Stimulated activated CD4-positive, alpha-beta T cell treated with anti-CD3 and anti-CD28 coated beads, Interleukin-4, amount 100 ng/mL, for 48 hours (primary cell): ENCODE measurements at regions not wholly inside any gene's neighbourhood (a gene's known extent, or its start where the extent isn't known, plus 50 kb on each side); places are given as distances from the start of the nearest gene placed in this dataset.

Source experiments
- DNase-seq, 2 donors: peaks; one replicate each; pipeline ENCODE4 v3.0.0-alpha.2; 2020; ENCODE audit warnings: low read depth in 2 of 2

GRCh38 chr13:108156749-108157148 lies 58.6 kb downstream of the LIG4 start:
- no peak for DNase-seq

GRCh38 chr13:108155185-108156106 lies 59.9 kb downstream of the LIG4 start:
- DNase-seq, result peak; percentile 33 to 50

DNA sequence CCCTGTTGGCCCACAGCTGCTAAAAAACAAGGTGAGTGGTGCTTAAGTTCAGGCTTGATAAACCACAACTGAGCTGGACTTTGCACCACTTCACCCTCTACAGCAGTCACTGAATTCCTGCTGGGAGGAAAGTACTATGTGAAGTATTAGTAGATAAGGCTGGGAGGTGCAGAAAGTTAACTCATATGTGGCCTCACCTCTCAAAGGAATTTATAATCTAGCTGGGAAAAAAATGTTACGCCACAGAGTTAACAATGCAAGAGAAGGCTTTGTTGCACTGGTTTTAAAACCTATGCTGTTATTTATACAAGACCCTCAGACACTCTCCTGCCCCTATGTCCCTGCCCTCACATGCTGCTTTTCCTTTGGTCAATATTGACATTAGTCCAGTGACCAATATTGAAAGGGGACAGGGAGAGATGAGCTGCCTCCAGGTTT lies 60.9 kb downstream of the LIG4 start:
- DNase-seq, result no peak

DNA sequence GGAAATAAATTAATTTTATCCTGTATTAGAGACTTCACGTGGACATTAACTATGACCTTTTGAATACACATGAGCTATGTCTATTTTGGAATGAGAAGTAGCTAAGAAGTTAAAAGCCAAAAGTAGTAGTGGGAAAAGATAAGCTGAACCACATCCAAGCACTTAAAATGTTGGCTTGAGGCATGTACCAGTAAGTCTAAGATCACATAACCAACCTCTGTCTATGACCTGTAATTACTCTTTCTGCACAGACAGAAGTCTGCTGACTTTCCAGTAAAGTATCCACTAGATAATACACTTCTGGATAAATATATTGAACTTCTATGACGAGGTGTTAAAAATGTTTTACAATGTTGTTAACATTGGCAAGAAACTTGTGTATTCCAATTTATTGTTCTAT lies 68.7 kb downstream of the LIG4 start:
- DNase-seq, result no peak

- no peak for DNase-seq
These were observed 72.5 kb downstream of the LIG4 start for GRCh38 chr13:108142702-108143436.

DNA sequence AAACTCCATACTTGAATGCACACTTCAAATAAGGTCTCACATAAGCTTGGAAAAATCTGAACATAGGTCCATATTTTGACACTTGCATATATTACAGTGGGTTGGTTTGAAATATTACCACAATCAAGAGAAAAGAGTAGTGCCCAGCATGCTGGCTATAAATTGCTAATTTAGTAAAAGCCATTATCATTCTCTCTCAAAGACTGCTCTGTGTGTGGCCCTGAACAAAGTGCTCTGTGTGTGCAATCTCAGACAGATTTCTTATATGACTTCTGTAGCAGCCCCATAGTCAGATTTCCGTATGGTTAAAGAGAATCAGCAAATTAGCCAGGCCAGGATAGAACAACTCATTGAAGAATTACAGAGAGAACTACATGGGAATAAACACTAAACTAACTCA lies 78.2 kb downstream of the LIG4 start:
- DNase-seq, result no peak

DNA sequence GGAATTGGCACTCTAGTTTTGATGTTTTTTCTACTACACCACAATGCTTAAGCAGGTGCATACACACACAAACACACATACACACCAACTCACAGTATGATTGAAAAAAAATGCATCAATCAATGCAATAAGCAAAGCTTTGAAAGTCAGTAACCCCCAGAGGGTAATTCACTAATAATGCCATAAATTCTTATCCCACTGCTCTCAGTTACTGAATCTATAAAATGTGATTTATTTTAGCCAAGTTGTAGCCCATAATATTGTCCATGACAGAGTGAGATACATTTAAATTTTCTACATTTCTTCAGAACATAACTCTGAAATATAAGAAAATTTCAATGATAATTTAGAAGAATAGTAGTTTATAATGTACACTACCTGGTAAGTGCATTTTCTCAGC lies 87.9 kb downstream of the LIG4 start:
- DNase-seq, result no peak

- no peak for DNase-seq
These were observed 89.3 kb downstream of the LIG4 start for GRCh38 chr13:108126056-108126455.

DNA sequence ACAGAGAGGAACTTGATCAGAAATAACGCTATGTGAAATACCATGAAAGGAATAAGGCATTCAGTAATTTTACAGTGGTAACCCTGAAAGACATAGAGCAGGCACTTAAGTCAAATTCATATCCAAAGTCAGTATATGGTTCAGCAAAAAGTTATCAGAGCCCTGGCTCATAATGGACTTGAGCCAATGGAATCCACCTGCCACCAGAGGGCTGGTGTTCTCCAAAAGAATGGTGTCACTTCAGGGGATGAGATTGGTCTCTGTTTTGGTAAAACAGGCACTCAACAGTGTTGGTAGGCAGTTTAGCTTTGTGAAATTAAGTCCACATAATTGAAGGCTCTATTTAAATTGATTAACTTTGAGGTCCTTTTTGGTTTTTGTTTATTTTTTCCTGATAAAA lies 93.9 kb downstream of the LIG4 start:
- DNase-seq, result no peak

- no peak for DNase-seq
These were observed 94.5 kb downstream of the LIG4 start for GRCh38 chr13:108120856-108121255.

DNA sequence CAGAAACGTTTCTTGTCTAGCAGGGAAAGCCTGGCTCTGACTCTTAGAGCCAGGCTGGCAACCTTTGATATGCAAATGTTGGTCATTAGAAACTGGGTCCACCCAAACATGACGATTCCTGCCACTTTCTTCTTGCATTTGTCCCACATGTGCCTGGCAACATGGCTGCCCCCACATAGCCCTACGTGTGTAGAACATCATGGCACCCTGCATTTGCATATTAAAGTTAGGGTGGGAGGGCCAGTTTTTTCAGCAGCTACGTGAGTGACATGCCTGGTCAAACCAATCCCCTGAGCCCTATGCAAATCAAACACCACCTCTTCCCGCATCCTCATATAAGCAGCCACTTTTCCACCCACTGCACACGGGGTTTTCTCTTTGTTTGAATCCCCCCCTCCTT lies 95.0 kb downstream of the LIG4 start:
- DNase-seq, result no peak

GRCh38 chr13:108115738-108116137 lies 99.6 kb downstream of the LIG4 start:
- DNase-seq, result no peak

DNA sequence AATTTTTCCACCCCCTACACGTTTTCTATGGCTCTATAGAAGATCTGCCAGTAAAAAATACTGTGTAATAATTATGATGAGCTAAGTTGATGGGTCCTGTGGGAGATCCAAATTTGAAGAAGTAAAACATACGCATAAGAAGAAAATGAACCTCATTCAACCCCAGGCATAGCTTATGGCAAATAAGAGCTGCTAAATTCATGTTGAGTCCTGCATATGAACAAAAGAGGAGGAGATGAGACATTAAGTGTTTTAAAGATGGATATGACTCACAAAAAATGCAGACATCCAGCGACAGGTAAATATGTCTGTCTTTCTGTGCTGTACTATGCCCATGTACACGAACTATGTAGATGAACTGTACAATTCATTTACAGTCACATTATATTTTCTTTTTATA lies 101.9 kb downstream of the LIG4 start:
- DNase-seq, result no peak

GRCh38 chr13:108104736-108105135 lies 110.6 kb downstream of the LIG4 start:
- no peak for DNase-seq

GRCh38 chr13:108102771-108103170 lies 112.6 kb downstream of the LIG4 start:
- no peak for DNase-seq

GRCh38 chr13:108096301-108096915 lies 118.9 kb downstream of the LIG4 start:
- DNase-seq, result no peak

DNA sequence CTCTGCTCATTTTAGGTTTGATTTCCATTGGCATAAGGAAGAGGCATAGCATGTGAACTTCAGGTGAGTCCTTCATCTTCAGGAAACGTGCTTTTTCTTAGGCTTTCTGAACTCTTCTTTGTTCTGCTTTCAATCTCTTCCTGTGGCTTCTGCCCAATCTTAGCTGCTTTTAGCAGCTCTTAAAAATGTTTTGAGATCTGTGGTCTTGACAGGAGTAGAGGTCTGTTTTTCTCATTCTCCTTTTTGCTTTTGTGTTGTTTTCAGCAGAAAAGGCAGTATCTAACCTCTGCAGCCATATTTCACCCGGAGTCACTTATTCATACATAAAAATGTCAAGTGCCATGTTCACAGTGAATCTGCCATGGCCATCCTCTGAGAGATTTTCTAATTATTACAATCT lies 120.3 kb downstream of the LIG4 start:
- DNase-seq, result no peak

DNA sequence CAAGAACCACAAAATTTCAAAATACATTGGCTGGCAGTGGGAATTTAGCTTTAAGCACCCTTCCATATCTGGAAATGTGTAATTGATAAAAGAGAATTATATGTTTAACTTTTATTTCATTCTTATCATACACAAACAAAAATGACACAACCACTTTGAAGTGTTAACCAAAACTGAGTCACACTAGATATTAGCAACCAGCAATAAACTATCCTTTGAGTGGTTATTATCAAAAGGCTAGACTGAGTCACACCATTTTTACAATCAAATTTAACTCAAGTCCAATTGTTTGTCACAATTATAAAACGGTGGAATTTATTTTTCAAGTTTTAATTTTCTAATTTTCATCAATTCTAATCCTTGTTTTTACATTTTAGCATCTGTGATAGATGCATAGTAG lies 121.7 kb downstream of the LIG4 start:
- no peak for DNase-seq

GRCh38 chr13:108087810-108088209 lies 127.5 kb downstream of the LIG4 start:
- DNase-seq, result no peak

- no peak for DNase-seq
These were observed 128.7 kb downstream of the LIG4 start for GRCh38 chr13:108086678-108087077.

GRCh38 chr13:108084840-108085239 lies 130.5 kb downstream of the LIG4 start:
- no peak for DNase-seq

GRCh38 chr13:108083056-108083455 lies 132.3 kb downstream of the LIG4 start:
- DNase-seq, result no peak

DNA sequence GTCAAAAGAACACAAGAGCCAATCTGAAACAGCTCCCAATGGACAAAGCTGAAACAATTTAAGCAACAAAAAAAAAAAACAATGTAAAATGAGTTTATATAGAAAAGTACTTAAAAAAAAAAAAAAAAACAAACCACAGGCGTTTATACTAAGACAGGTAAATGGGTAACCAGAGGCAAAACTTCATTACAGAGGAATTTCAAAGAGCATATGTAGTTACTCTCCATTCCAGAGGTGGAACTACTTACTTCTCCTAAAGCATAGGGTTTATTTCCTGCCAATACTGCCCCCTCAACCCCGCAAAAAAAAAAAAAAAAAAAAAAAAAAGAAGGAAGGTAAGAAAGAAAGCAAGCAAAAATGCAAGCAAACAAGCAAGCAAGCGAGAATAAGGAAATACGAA lies 132.9 kb downstream of the LIG4 start:
- DNase-seq, result no peak
